ENCODE measurements at regions not wholly inside any gene's neighbourhood (a gene's known extent, or its start where the extent isn't known, plus 50 kb on each side); places are given as distances from the start of the nearest gene placed in this dataset.

DNA sequence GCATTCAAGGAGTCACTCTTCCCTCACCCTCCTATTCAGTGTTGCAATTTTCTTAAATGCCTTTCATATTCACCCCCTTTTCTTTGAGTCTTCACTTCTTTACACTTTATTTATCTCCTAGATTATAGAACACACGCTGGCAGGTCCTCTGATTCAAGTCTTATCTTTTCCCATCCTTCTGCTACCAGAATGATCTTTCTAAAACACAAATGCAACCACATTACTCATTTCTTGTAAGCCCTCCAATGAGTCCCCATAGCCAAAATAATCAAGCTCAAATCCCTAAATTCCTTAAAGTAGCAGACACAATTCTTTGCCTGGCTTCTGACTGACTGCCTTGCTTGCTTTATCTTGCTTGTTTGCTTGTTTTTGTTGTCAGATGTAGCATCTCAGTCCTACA lies 920.0 kb downstream of the TFAP2A start:
- TF ChIP-seq TEAD4 (IDR thresholded peaks at IDR 0.05), result no peak
- no peak for TF ChIP-seq EP300 (IDR thresholded peaks at IDR 0.05; ENCODE audit: borderline replicate concordance)
- no peak for TF ChIP-seq EGR1 (IDR thresholded peaks at IDR 0.05)
- TF ChIP-seq, protein P1, sequence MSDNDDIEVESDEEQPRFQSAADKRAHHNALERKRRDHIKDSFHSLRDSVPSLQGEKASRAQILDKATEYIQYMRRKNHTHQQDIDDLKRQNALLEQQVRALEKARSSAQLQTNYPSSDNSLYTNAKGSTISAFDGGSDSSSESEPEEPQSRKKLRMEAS (IDR thresholded peaks at IDR 0.05), result no peak
- TF ChIP-seq TCF12 (IDR thresholded peaks at IDR 0.05; ENCODE audit: low read depth), result no peak
- no peak for TF ChIP-seq CREB1 (IDR thresholded peaks at IDR 0.05; ENCODE audit: low read depth)
- TF ChIP-seq YY1 (IDR thresholded peaks at IDR 0.05; ENCODE audit: low read depth), result no peak
- TF ChIP-seq, protein P2, sequence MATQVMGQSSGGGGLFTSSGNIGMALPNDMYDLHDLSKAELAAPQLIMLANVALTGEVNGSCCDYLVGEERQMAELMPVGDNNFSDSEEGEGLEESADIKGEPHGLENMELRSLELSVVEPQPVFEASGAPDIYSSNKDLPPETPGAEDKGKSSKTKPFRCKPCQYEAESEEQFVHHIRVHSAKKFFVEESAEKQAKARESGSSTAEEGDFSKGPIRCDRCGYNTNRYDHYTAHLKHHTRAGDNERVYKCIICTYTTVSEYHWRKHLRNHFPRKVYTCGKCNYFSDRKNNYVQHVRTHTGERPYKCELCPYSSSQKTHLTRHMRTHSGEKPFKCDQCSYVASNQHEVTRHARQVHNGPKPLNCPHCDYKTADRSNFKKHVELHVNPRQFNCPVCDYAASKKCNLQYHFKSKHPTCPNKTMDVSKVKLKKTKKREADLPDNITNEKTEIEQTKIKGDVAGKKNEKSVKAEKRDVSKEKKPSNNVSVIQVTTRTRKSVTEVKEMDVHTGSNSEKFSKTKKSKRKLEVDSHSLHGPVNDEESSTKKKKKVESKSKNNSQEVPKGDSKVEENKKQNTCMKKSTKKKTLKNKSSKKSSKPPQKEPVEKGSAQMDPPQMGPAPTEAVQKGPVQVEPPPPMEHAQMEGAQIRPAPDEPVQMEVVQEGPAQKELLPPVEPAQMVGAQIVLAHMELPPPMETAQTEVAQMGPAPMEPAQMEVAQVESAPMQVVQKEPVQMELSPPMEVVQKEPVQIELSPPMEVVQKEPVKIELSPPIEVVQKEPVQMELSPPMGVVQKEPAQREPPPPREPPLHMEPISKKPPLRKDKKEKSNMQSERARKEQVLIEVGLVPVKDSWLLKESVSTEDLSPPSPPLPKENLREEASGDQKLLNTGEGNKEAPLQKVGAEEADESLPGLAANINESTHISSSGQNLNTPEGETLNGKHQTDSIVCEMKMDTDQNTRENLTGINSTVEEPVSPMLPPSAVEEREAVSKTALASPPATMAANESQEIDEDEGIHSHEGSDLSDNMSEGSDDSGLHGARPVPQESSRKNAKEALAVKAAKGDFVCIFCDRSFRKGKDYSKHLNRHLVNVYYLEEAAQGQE (IDR thresholded peaks at IDR 0.05; ENCODE audit: low read depth), result no peak
- TF ChIP-seq, protein P3, sequence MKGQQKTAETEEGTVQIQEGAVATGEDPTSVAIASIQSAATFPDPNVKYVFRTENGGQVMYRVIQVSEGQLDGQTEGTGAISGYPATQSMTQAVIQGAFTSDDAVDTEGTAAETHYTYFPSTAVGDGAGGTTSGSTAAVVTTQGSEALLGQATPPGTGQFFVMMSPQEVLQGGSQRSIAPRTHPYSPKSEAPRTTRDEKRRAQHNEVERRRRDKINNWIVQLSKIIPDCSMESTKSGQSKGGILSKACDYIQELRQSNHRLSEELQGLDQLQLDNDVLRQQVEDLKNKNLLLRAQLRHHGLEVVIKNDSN (IDR thresholded peaks at IDR 0.05), result no peak
- no peak for TF ChIP-seq TAF1 (IDR thresholded peaks at IDR 0.05; ENCODE audit: low read depth)
- no peak for TF ChIP-seq NFIC (IDR thresholded peaks at IDR 0.05)
- TF ChIP-seq RAD21 (IDR thresholded peaks at IDR 0.05; ENCODE audit: low read depth), result no peak
- no peak for TF ChIP-seq CEBPB (IDR thresholded peaks at IDR 0.05)

Data from Ishikawa (cell line).